ENCODE measurements at regions not wholly inside any gene's neighbourhood (a gene's known extent, or its start where the extent isn't known, plus 50 kb on each side); places are given as distances from the start of the nearest gene placed in this dataset.

- H3K36me3 ChIP-seq (ENCODE audit: insufficient read depth, insufficient read length, low read length), result no peaks in the 10 kb centered on the region
- H3K27me3 ChIP-seq (ENCODE audit: insufficient read depth, insufficient read length), result no peaks in the 10 kb centered on the region
- TF ChIP-seq ZNF274 (IDR thresholded peaks at IDR 0.05; ENCODE audit: low read depth, low read length) (no peak), YY1 (IDR thresholded peaks at IDR 0.05; ENCODE audit: insufficient read depth, insufficient read length) (no peak), SUZ12 (IDR thresholded peaks at IDR 0.05; ENCODE audit: extremely low read depth, insufficient read depth, insufficient read length) (no peak)
- no peak for DNase-seq (ENCODE audit: low read depth, low spot score)
- no peaks in the 10 kb centered on the region for H3K4me1 ChIP-seq (ENCODE audit: insufficient read depth, insufficient read length)
- H3K4me3 ChIP-seq (ENCODE audit: insufficient read length, low read depth), result no peak overlapping the region
- no peaks in the 10 kb centered on the region for H3K9me3 ChIP-seq (ENCODE audit: insufficient read depth, low read length)
- no peak overlapping the region for H3K9ac ChIP-seq (ENCODE audit: insufficient read length, low read depth)
Measured at GRCh38 chr4:13238936-13239335, 245.2 kb downstream of the RAB28 start.

- Histone ChIP-seq H3K36me3 (ENCODE audit: insufficient read depth, insufficient read length, low read length) (no peaks in the 10 kb centered on the region), H3K4me3 (ENCODE audit: insufficient read length, low read depth) (no peak overlapping the region), H3K9me3 (ENCODE audit: insufficient read depth, low read length) (no peaks in the 10 kb centered on the region), H3K4me1 (ENCODE audit: insufficient read depth, insufficient read length) (no peaks in the 10 kb centered on the region), H3K9ac (ENCODE audit: insufficient read length, low read depth) (no peak overlapping the region), H3K27me3 (ENCODE audit: insufficient read depth, insufficient read length) (no peaks in the 10 kb centered on the region)
- no peak for DNase-seq (ENCODE audit: low read depth, low spot score)
- TF ChIP-seq YY1 (IDR thresholded peaks at IDR 0.05; ENCODE audit: insufficient read depth, insufficient read length), result no peak
- no peak for TF ChIP-seq ZNF274 (IDR thresholded peaks at IDR 0.05; ENCODE audit: low read depth, low read length)
- TF ChIP-seq SUZ12 (IDR thresholded peaks at IDR 0.05; ENCODE audit: extremely low read depth, insufficient read depth, insufficient read length), result no peak
Measured at GRCh38 chr4:13236485-13236884, 247.7 kb downstream of the RAB28 start.

- Histone ChIP-seq H3K9ac (ENCODE audit: insufficient read length, low read depth) (no peak overlapping the region), H3K4me1 (ENCODE audit: insufficient read depth, insufficient read length) (no peaks in the 10 kb centered on the region), H3K4me3 (ENCODE audit: insufficient read length, low read depth) (no peak overlapping the region), H3K27me3 (ENCODE audit: insufficient read depth, insufficient read length) (no peaks in the 10 kb centered on the region), H3K9me3 (ENCODE audit: insufficient read depth, low read length) (no peaks in the 10 kb centered on the region), H3K36me3 (ENCODE audit: insufficient read depth, insufficient read length, low read length) (no peaks in the 10 kb centered on the region)
- no peak for DNase-seq (ENCODE audit: low read depth, low spot score)
- TF ChIP-seq YY1 (IDR thresholded peaks at IDR 0.05; ENCODE audit: insufficient read depth, insufficient read length) (no peak), ZNF274 (IDR thresholded peaks at IDR 0.05; ENCODE audit: low read depth, low read length) (no peak), SUZ12 (IDR thresholded peaks at IDR 0.05; ENCODE audit: extremely low read depth, insufficient read depth, insufficient read length) (no peak)
Measured at GRCh38 chr4:13233755-13234154, 250.4 kb downstream of the RAB28 start.

- H3K36me3 ChIP-seq (ENCODE audit: insufficient read depth, insufficient read length, low read length), result no peaks in the 10 kb centered on the region
- no peaks in the 10 kb centered on the region for H3K4me1 ChIP-seq (ENCODE audit: insufficient read depth, insufficient read length)
- no peak for DNase-seq (ENCODE audit: low read depth, low spot score)
- no peak overlapping the region for H3K9ac ChIP-seq (ENCODE audit: insufficient read length, low read depth)
- H3K4me3 ChIP-seq (ENCODE audit: insufficient read length, low read depth), result no peak overlapping the region
- peaks cover 14% of the 10 kb centered on the region; the same call in 1 of the 2 replicates for H3K9me3 ChIP-seq (ENCODE audit: insufficient read depth, low read length)
- H3K27me3 ChIP-seq (ENCODE audit: insufficient read depth, insufficient read length), result no peaks in the 10 kb centered on the region
- TF ChIP-seq ZNF274 (IDR thresholded peaks at IDR 0.05; ENCODE audit: low read depth, low read length) (no peak), SUZ12 (IDR thresholded peaks at IDR 0.05; ENCODE audit: extremely low read depth, insufficient read depth, insufficient read length) (no peak), YY1 (IDR thresholded peaks at IDR 0.05; ENCODE audit: insufficient read depth, insufficient read length) (no peak)
Measured at GRCh38 chr4:13219971-13220370, 264.2 kb downstream of the RAB28 start.

- H3K4me3 ChIP-seq (ENCODE audit: insufficient read length, low read depth), result no peak overlapping the region
- peaks cover 14% of the 10 kb centered on the region; the same call in 1 of the 2 replicates for H3K9me3 ChIP-seq (ENCODE audit: insufficient read depth, low read length)
- H3K36me3 ChIP-seq (ENCODE audit: insufficient read depth, insufficient read length, low read length), result no peaks in the 10 kb centered on the region
- H3K4me1 ChIP-seq (ENCODE audit: insufficient read depth, insufficient read length), result no peaks in the 10 kb centered on the region
- TF ChIP-seq YY1 (IDR thresholded peaks at IDR 0.05; ENCODE audit: insufficient read depth, insufficient read length) (no peak), SUZ12 (IDR thresholded peaks at IDR 0.05; ENCODE audit: extremely low read depth, insufficient read depth, insufficient read length) (no peak), ZNF274 (IDR thresholded peaks at IDR 0.05; ENCODE audit: low read depth, low read length) (no peak)
- H3K27me3 ChIP-seq (ENCODE audit: insufficient read depth, insufficient read length), result no peaks in the 10 kb centered on the region
- H3K9ac ChIP-seq (ENCODE audit: insufficient read length, low read depth), result no peak overlapping the region
- no peak for DNase-seq (ENCODE audit: low read depth, low spot score)
Measured at GRCh38 chr4:13218326-13218958, 265.7 kb downstream of the RAB28 start.

- no peaks in the 10 kb centered on the region for H3K36me3 ChIP-seq (ENCODE audit: insufficient read depth, insufficient read length, low read length)
- no peaks in the 10 kb centered on the region for H3K27me3 ChIP-seq (ENCODE audit: insufficient read depth, insufficient read length)
- H3K9me3 ChIP-seq (ENCODE audit: insufficient read depth, low read length), result peaks cover 14% of the 10 kb centered on the region; the same call in 1 of the 2 replicates
- no peak overlapping the region for H3K9ac ChIP-seq (ENCODE audit: insufficient read length, low read depth)
- no peak overlapping the region for H3K4me3 ChIP-seq (ENCODE audit: insufficient read length, low read depth)
- TF ChIP-seq ZNF274 (IDR thresholded peaks at IDR 0.05; ENCODE audit: low read depth, low read length) (no peak), SUZ12 (IDR thresholded peaks at IDR 0.05; ENCODE audit: extremely low read depth, insufficient read depth, insufficient read length) (no peak), YY1 (IDR thresholded peaks at IDR 0.05; ENCODE audit: insufficient read depth, insufficient read length) (no peak)
- DNase-seq (ENCODE audit: low read depth, low spot score), result no peak
- no peaks in the 10 kb centered on the region for H3K4me1 ChIP-seq (ENCODE audit: insufficient read depth, insufficient read length)
Measured at GRCh38 chr4:13215560-13215959, 268.6 kb downstream of the RAB28 start.

- H3K9ac ChIP-seq (ENCODE audit: insufficient read length, low read depth), result no peak overlapping the region
- peaks cover 14% of the 10 kb centered on the region; the same call in 1 of the 2 replicates for H3K9me3 ChIP-seq (ENCODE audit: insufficient read depth, low read length)
- no peaks in the 10 kb centered on the region for H3K27me3 ChIP-seq (ENCODE audit: insufficient read depth, insufficient read length)
- no peak for DNase-seq (ENCODE audit: low read depth, low spot score)
- TF ChIP-seq SUZ12 (IDR thresholded peaks at IDR 0.05; ENCODE audit: extremely low read depth, insufficient read depth, insufficient read length), result no peak
- TF ChIP-seq ZNF274 (IDR thresholded peaks at IDR 0.05; ENCODE audit: low read depth, low read length), result no peak
- no peak for TF ChIP-seq YY1 (IDR thresholded peaks at IDR 0.05; ENCODE audit: insufficient read depth, insufficient read length)
- no peak overlapping the region for H3K4me3 ChIP-seq (ENCODE audit: insufficient read length, low read depth)
- H3K4me1 ChIP-seq (ENCODE audit: insufficient read depth, insufficient read length), result no peaks in the 10 kb centered on the region
- H3K36me3 ChIP-seq (ENCODE audit: insufficient read depth, insufficient read length, low read length), result no peaks in the 10 kb centered on the region
Measured at GRCh38 chr4:13212936-13213335, 271.2 kb downstream of the RAB28 start.

Data from NT2/D1 (cell line).